ENCODE measurements at regions not wholly inside any gene's neighbourhood (a gene's known extent, or its start where the extent isn't known, plus 50 kb on each side); places are given as distances from the start of the nearest gene placed in this dataset.

GRCh38 chr4:177064729-177065394 lies 244.8 kb upstream of the NEIL3 start:
- 72 to 84% (median 79%) methylated on average over 5 of the region's 5 CpGs for WGBS, 5 donors
- H3K4me1 ChIP-seq: no peaks in the 10 kb centered on the region
- H3K36me3 ChIP-seq: no peaks in the 10 kb centered on the region
- H3K27me3 ChIP-seq: no peaks in the 10 kb centered on the region
- no peak for TF ChIP-seq POLR2AphosphoS5 (IDR thresholded peaks at IDR 0.05)
- TF ChIP-seq, protein P1, sequence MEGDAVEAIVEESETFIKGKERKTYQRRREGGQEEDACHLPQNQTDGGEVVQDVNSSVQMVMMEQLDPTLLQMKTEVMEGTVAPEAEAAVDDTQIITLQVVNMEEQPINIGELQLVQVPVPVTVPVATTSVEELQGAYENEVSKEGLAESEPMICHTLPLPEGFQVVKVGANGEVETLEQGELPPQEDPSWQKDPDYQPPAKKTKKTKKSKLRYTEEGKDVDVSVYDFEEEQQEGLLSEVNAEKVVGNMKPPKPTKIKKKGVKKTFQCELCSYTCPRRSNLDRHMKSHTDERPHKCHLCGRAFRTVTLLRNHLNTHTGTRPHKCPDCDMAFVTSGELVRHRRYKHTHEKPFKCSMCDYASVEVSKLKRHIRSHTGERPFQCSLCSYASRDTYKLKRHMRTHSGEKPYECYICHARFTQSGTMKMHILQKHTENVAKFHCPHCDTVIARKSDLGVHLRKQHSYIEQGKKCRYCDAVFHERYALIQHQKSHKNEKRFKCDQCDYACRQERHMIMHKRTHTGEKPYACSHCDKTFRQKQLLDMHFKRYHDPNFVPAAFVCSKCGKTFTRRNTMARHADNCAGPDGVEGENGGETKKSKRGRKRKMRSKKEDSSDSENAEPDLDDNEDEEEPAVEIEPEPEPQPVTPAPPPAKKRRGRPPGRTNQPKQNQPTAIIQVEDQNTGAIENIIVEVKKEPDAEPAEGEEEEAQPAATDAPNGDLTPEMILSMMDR (IDR thresholded peaks at IDR 0.05): no peak
- no peak for DNase-seq
- intact Hi-C loops (cut with DNase I; ENCODE audit: low total_unique reads): no loop called here
- no peaks in the 10 kb centered on the region for H3K9me3 ChIP-seq
- no peak overlapping the region for H3K27ac ChIP-seq
- H3K4me3 ChIP-seq: no peak overlapping the region

- Histone ChIP-seq H3K36me3 (no peaks in the 10 kb centered on the region), H3K9me3 (no peaks in the 10 kb centered on the region), H3K27me3 (no peaks in the 10 kb centered on the region), H3K27ac (no peak overlapping the region), H3K4me1 (no peaks in the 10 kb centered on the region), H3K4me3 (no peak overlapping the region)
- intact Hi-C loops (cut with DNase I; ENCODE audit: low total_unique reads): no loop called here
- no peak for DNase-seq
- TF ChIP-seq, protein P1 (IDR thresholded peaks at IDR 0.05): no peak
- TF ChIP-seq EP300 (IDR thresholded peaks at IDR 0.05) (no peak), POLR2AphosphoS5 (IDR thresholded peaks at IDR 0.05) (no peak), POLR2A (IDR thresholded peaks at IDR 0.05) (no peak)
- WGBS, 5 donors: 16 to 30% (median 20%) methylated on average over 1 of the region's 1 CpG
Observed at GRCh38 chr4:177066746-177067145, 242.9 kb upstream of the NEIL3 start.

- intact Hi-C loops (cut with DNase I; ENCODE audit: low total_unique reads): no loop called here
- 79 to 88% (median 82%) methylated on average over 2 of the region's 2 CpGs for WGBS, 5 donors
- Histone ChIP-seq H3K36me3 (no peaks in the 10 kb centered on the region), H3K4me1 (no peaks in the 10 kb centered on the region), H3K4me3 (no peak overlapping the region), H3K27ac (no peak overlapping the region), H3K27me3 (no peaks in the 10 kb centered on the region), H3K9me3 (no peaks in the 10 kb centered on the region)
- no peak for DNase-seq
- TF ChIP-seq POLR2A (IDR thresholded peaks at IDR 0.05) (no peak), POLR2AphosphoS5 (IDR thresholded peaks at IDR 0.05) (no peak), EP300 (IDR thresholded peaks at IDR 0.05) (no peak)
- TF ChIP-seq, protein P1 (IDR thresholded peaks at IDR 0.05): no peak
Observed at GRCh38 chr4:177070533-177071058, 239.1 kb upstream of the NEIL3 start.

GRCh38 chr4:177077095-177077971 lies 232.3 kb upstream of the NEIL3 start:
- Histone ChIP-seq H3K27me3 (no peaks in the 10 kb centered on the region), H3K27ac (no peak overlapping the region), H3K4me3 (no peak overlapping the region), H3K4me1 (no peaks in the 10 kb centered on the region), H3K36me3 (no peaks in the 10 kb centered on the region), H3K9me3 (no peaks in the 10 kb centered on the region)
- TF ChIP-seq, protein P1 (IDR thresholded peaks at IDR 0.05): no peak
- intact Hi-C loops (cut with DNase I; ENCODE audit: low total_unique reads): no loop called here
- 55 to 70% (median 65%) methylated on average over 4 of the region's 4 CpGs for WGBS, 5 donors
- DNase-seq: no peak
